ENCODE measurements at regions not wholly inside any gene's neighbourhood (a gene's known extent, or its start where the extent isn't known, plus 50 kb on each side); places are given as distances from the start of the nearest gene placed in this dataset.
A peak's percentile ranks its signal among the peaks of the same experiment; 100 is the strongest.

DNA sequence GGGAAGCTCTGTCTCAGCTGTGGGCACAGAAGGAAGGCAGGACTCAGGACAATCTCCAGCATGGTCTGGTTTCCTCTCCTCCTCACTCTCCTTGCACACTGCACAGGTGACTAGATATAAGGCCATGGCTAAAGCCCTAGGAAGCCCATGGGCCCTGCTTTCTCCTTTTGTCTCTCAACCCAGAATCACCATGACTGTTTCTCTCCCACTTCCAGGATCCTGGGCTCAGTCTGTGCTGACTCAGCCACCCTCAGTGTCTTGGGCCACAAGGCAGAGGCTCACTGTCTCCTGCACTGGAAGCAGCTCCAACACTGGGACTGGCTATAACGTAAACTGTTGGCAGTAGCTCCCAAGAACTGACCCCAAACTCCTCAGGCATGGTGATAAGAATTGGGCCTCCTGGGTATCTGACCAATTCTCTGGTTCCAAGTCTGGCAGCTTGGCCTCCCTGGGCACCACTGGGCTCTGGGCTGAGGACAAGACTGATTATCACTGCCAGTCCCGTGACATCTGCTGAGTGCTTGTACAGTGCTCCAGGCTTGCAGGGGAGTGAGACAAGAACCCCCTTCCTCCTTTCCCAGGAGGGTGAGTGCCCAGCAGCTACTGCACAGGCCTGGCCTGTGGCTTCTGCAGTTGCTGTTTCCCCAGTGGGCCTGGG, 104.0 kb upstream of the TOP3B start:
- TF ChIP-seq, protein P1, sequence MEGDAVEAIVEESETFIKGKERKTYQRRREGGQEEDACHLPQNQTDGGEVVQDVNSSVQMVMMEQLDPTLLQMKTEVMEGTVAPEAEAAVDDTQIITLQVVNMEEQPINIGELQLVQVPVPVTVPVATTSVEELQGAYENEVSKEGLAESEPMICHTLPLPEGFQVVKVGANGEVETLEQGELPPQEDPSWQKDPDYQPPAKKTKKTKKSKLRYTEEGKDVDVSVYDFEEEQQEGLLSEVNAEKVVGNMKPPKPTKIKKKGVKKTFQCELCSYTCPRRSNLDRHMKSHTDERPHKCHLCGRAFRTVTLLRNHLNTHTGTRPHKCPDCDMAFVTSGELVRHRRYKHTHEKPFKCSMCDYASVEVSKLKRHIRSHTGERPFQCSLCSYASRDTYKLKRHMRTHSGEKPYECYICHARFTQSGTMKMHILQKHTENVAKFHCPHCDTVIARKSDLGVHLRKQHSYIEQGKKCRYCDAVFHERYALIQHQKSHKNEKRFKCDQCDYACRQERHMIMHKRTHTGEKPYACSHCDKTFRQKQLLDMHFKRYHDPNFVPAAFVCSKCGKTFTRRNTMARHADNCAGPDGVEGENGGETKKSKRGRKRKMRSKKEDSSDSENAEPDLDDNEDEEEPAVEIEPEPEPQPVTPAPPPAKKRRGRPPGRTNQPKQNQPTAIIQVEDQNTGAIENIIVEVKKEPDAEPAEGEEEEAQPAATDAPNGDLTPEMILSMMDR (IDR thresholded peaks at IDR 0.05), result no peak
- no peak for TF ChIP-seq POLR2A (IDR thresholded peaks at IDR 0.05)
- Histone ChIP-seq H3K4me3 (no peak overlapping the region), H3K36me3 (no peaks in the 10 kb centered on the region), H3K27me3 (no peaks in the 10 kb centered on the region), H3K27ac (no peak overlapping the region), H3K4me1 (peaks cover 0 to 21% (median 6%) of the 10 kb centered on the region in 4 donors), H3K9me3 (no peaks in the 10 kb centered on the region)
- WGBS (ENCODE audit: insufficient coverage, low coverage, low lambda C conversion rate, missing lambda C conversion rate), result 50% methylated on average over 1 of the region's 2 CpGs
- DNase-seq (no peak), ATAC-seq (no peak)
- intact Hi-C loops (cut with DNase I), result no loop called here

GRCh38 chr22:22085702-22086500, 103.3 kb upstream of the TOP3B start:
- Histone ChIP-seq H3K9me3 (no peaks in the 10 kb centered on the region), H3K27ac (no peak overlapping the region), H3K36me3 (no peaks in the 10 kb centered on the region), H3K4me3 (no peak overlapping the region), H3K27me3 (no peaks in the 10 kb centered on the region), H3K4me1 (peaks cover 0 to 21% (median 6%) of the 10 kb centered on the region in 4 donors)
- DNase-seq (no peak), ATAC-seq (peak in 1 of 4 donors; percentile 66)
- WGBS (ENCODE audit: insufficient coverage, low coverage, low lambda C conversion rate, missing lambda C conversion rate), result 43% methylated on average over 1 of the region's 5 CpGs
- intact Hi-C loops (cut with DNase I), result no loop called here
- TF ChIP-seq POLR2A (IDR thresholded peaks at IDR 0.05), result no peak
- TF ChIP-seq, protein P1 (IDR thresholded peaks at IDR 0.05), result no peak

DNA sequence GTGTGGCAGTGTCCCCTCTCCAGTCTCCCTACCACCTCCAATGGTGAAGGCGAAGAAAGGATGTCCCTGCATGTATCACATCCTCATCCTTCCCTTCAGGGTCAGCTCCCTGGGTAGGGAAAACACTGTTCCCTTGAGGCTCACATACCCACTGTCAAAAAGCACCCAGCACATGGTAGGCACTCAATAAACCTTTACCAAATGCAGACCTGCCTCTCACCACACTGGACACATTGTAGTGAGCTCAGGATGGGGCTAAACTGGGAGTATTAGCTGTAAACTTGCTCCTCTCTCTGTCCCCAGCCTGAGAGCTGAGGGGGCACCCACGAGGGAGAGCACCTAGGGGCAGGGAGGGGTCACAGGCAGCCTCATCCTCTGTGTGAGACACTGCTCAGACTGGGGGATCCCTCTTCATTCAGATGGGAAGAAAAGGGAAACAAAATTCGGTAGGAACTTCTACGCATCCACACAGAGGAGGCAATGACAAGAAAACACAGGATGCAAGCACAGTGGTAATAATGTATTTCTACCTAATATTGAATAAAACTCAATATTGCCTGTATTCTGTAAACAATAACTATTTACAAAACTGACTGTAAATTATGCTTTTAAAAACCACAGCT, 101.6 kb upstream of the TOP3B start:
- H3K9me3 ChIP-seq, result no peaks in the 10 kb centered on the region
- no peak overlapping the region for H3K27ac ChIP-seq
- intact Hi-C loops (cut with DNase I), result no loop called here
- ATAC-seq (no peak), DNase-seq (no peak)
- H3K4me3 ChIP-seq, result no peak overlapping the region
- TF ChIP-seq POLR2A (IDR thresholded peaks at IDR 0.05), result no peak
- TF ChIP-seq, protein P1 (IDR thresholded peaks at IDR 0.05), result no peak
- WGBS (ENCODE audit: insufficient coverage, low coverage, low lambda C conversion rate, missing lambda C conversion rate), result 48% methylated on average over 4 of the region's 4 CpGs
- no peaks in the 10 kb centered on the region for H3K27me3 ChIP-seq
- no peaks in the 10 kb centered on the region for H3K36me3 ChIP-seq
- peaks cover 0 to 17% (median 6%) of the 10 kb centered on the region in 4 donors for H3K4me1 ChIP-seq

- 70% methylated on average over 5 of the region's 5 CpGs for WGBS (ENCODE audit: insufficient coverage, low coverage, low lambda C conversion rate, missing lambda C conversion rate)
- no peak for DNase-seq
Measured at GRCh38 chr22:22082960-22083359, 100.4 kb upstream of the TOP3B start.

More at GRCh38 chr22:22082960-22083359, 100.4 kb upstream of the TOP3B start:
- TF ChIP-seq POLR2A (IDR thresholded peaks at IDR 0.05), result no peak
- TF ChIP-seq, protein P1 (IDR thresholded peaks at IDR 0.05), result no peak
- H3K4me3 ChIP-seq, result no peak overlapping the region
- H3K9me3 ChIP-seq, result no peaks in the 10 kb centered on the region
- no peaks in the 10 kb centered on the region for H3K27me3 ChIP-seq
- ATAC-seq, result no peak
- H3K27ac ChIP-seq, result no peak overlapping the region
- no peaks in the 10 kb centered on the region for H3K36me3 ChIP-seq
- intact Hi-C loops (cut with DNase I), result no loop called here
- peaks cover 0 to 7% (median 1%) of the 10 kb centered on the region in 4 donors for H3K4me1 ChIP-seq

Measured in right lobe of liver (tissue), 6 donors.